Activated CD4-positive, alpha-beta T cell treated with anti-CD3 and anti-CD28 coated beads, Interleukin-2, amount 50 U/mL, for 4 hours (primary cell): ENCODE measurements at regions not wholly inside any gene's neighbourhood (a gene's known extent, or its start where the extent isn't known, plus 50 kb on each side); places are given as distances from the start of the nearest gene placed in this dataset.
A peak's percentile ranks its signal among the peaks of the same experiment; 100 is the strongest.

Experiments used
- DNase-seq, 2 experiments: peaks; one replicate each; pipeline ENCODE4 v3.0.0-alpha.2; 2020

DNA sequence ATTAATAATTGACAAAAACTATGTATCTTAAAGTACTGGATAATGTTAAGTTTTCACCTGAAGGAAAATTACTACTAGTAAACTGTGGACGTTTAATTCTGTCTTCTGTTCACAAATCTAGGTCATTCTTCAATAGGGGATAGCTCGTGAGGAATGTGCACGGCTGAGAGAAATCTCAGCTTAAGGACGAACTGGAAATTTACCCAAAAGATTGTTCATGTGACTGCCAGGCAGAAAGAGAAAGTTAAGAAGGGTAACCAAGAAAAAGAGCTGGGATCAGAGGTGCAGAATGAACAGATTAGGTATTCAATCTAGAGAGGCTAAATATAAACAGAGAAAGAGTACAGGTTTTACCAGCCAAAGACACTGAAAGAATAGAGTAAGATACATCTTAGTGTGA lies 245.3 kb downstream of the CASP12 start:
- no peak for DNase-seq

GRCh38 chr11:104650234-104650633 lies 248.0 kb downstream of the CASP12 start:
- no peak for DNase-seq

DNA sequence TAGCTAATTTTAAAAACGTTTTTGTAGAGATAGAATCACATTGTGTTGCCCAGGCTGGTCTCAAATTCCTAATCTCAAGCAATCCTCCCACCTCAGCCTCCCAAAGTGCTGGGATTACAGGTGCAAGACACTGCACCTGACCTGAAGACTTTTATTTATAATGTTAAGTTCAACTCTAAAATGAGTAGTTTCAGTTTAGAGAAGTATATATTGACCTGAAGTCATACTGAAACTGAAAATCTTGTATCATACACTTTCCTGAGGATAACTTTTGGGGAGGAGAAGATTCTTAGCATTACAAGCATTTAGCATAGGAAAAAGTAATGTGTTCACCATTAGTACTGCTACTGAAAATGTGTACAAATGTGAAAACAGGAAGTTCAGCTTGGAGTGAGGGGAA lies 249.3 kb downstream of the CASP12 start:
- no peak for DNase-seq

DNA sequence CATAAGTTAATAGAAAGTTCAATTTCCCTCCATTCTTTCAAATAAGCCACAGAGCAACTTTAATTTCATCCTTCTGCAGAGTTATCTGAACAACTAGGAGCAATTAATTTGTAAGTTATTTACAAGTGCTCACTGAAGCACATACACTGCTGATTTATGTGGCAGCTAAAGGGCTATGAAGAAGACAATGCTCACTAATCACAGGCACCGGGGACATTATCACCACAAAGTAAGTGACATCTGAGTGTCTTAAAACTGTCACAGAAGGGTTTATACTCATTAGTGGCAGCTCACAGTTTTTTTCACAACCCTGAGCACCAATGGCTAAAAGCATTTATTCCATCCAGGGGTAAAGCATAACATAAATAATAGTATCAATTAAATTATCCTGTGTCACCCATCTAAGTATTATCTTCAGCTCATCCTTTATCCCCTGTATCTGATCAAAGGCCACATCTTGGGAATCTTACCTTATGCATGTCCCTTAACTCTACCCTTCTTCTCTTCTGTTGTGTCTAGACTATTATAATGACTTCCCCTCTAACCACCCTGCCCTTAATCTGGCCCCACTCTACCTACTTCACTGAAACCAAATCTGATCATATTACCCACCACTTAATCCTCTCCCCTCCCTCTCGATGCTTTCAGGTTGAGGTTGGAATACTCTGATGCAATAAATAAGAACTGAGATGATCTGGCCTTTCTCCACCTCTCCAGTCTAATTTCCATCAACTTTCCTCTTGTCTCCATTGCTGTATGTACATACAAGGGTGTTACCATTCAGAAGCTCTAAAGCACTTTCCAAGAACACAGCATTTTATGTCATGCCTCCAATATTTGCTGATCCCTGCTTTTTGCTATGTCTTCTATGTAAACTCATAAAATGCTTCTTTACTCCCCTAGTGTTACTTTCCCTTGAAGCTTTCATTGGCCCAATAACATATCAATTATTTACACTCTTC lies 252.7 kb downstream of the CASP12 start:
- no peak for DNase-seq

DNA sequence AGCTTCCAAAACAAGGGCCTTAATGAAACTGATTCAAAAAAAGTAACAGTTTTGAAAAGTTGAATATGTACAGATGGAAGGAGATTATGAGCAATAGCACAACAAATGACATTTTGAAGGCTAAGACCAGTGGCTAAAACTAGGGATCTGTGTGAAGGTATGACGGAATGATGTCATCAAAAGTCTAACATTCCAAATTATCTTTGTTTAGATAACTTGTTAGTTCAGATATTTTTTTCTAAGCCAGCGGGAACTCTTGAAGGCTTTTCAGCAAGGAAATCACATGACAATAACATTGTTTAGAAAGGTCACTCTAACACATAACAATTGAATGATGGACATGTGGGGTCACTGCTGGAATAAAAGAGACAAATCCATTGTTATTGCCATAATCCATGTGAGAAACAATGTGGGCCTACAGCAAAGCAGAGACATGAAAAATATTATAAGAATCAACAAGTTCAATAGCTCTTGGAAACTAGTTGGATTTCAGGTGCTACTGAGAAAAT lies 260.5 kb downstream of the CASP12 start:
- no peak for DNase-seq

GRCh38 chr11:104633226-104633625 lies 265.0 kb downstream of the CASP12 start:
- DNase-seq, result no peak

DNA sequence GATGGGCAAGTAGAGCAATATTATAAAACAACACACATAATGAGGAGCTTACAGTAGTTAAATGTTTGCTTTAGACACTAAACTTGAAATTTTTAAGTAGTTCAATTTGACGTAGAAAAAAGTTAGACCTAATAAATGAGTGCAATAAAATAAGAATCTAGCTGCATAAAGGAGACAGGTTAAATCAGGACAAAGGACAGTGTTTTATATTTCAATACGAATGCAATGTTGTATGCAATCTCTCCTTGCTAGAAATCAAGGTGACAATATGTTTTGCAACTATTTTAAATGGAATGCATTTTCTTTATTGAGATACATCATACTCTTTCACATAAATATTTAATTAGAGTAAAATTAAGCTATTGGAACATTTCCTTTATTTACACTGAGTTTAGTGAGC lies 267.9 kb downstream of the CASP12 start:
- DNase-seq, result no peak

DNA sequence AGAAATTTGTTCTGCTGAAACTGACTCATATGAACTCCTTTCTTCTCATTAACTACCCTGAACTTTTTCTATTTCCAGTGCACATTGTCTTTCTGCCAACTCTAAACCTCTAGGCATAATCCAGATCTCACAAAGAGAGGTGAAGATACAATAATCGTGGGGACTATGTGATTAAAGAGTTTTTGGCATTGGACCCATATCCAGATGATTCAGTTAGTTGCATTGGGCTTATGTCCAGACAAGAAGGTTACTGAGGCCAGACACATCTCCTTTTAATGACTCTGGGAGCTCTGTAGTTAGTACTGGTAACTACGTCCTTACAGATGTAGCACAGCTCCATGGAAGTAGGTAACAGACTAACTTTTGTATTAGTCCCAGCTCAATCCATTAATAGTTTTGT lies 273.0 kb downstream of the CASP12 start:
- DNase-seq, result no peak

DNA sequence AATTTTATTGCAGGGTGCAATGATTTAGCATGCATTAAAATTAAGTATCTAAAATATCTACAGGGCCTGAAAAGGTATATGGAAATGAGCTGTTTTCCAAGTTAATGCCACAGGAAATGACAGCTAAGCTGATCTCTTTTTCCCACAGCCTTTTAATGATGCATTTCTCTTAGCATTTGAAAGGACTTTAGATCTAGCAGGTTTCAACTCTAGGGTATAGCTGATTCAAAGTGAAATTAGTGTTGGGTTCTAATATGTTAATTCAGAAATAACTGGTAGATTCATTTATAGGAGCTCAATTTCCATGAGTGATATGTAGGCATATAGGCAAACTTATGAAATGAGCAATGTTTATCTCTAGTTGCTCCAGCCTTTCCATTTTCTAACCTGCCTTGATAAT lies 274.2 kb downstream of the CASP12 start:
- no peak for DNase-seq

DNA sequence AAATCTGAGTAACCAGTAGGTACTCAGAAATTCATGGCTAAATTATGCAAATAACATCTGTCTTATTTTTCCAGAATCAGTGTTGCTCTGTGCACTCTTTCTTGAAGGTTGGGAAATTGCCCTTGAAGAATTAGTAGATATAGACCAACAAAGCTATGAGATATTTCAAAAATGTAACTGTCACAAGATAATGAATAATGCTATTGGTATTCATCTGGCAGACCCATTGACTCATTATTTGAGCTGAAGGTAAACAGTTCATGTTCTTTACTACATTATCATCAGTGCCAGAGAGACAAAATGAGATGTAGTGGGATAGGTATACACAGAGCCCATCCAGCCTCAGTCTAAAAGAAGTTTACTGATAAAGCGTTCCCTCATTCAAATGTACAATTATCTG lies 274.7 kb downstream of the CASP12 start:
- DNase-seq, result no peak

DNA sequence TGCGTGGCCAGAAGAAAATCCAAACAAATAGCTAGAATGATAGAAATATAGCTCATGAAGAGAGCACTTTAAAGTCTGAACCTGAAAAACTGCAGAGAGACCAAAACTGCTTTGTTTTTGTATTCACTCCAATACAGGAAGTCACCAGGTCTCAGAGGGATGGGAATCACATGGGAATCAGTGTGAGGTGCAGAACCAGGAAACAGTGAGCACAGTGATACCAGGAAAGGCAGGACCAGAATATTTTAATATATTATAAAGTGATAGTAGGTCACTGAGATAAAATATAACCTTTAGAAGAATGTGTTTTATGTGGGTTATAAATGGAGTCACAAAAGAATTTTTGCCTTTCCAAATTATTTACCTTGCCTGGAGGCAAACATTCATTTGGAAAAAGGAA lies 277.3 kb downstream of the CASP12 start:
- no peak for DNase-seq

DNA sequence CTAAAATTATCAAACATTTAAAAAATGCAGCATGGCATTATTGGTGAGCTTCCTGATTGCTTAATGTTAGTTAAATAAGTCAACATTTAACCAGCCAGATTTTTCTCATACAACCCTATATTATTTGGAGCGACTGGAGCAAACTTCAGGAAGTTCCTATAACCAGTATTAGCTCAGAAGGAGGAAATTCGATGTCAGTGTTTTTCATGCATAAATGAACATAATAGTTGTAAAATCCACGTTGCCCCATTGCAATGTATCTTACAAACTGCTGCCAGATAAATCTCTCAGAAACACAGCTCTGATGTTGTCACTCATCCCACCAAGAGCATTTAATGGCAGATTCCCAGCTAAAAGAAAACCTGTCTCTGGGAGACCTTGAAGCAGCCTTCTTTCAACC lies 278.5 kb downstream of the CASP12 start:
- no peak for DNase-seq

- no peak for DNase-seq
Measured at GRCh38 chr11:104618954-104619353, 279.3 kb downstream of the CASP12 start.

GRCh38 chr11:104614961-104615360 lies 283.3 kb downstream of the CASP12 start:
- DNase-seq, result no peak

- DNase-seq, result no peak
Measured at GRCh38 chr11:104614117-104614680, 284.1 kb downstream of the CASP12 start.

DNA sequence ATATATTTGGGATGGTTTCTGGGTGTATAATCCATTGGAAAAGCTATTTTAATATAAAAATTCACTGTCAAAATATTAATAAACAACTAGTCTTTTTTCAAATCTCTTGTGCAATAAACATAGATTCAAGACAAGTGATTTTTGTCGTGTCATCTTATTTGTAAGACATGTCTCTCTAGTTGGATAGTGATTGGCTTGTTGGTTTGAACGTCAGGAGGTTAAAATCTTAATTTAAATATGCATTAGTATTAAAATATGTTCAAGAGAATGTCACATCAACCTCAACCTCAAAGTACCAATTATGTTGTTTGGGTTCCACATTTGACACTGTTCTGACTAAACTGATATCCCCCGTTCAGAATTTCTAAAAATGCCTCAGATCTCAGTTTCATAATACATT lies 287.6 kb downstream of the CASP12 start:
- no peak for DNase-seq

- peak; percentile 6 to 15 for DNase-seq
Measured at GRCh38 chr11:104609311-104610085, 288.8 kb downstream of the CASP12 start.

GRCh38 chr11:104602643-104603042 lies 295.6 kb downstream of the CASP12 start:
- DNase-seq, result no peak

GRCh38 chr11:104594228-104594958 lies 303.9 kb downstream of the CASP12 start:
- DNase-seq, result no peak

GRCh38 chr11:104588970-104589369 lies 309.3 kb downstream of the CASP12 start:
- no peak for DNase-seq

GRCh38 chr11:104588446-104588845 lies 309.8 kb downstream of the CASP12 start:
- no peak for DNase-seq

DNA sequence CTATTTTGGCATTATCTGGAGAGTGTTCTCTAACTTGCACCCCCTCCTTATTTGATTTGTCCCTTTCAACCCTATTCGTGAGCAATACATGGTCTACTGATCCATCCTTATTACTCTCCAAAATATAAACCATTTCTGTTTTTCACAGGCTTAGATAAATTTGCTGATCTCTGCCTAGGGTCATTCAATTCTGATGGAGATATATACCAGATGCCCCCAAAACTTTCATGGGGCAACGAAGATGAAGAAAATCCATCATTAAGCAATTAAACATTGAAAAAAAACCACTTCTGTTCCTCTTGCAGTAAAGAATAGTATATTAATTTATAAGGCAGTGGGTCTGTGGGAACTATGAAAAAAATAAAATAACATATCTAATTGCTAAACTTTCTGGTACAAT lies 313.4 kb downstream of the CASP12 start:
- DNase-seq, result no peak

DNA sequence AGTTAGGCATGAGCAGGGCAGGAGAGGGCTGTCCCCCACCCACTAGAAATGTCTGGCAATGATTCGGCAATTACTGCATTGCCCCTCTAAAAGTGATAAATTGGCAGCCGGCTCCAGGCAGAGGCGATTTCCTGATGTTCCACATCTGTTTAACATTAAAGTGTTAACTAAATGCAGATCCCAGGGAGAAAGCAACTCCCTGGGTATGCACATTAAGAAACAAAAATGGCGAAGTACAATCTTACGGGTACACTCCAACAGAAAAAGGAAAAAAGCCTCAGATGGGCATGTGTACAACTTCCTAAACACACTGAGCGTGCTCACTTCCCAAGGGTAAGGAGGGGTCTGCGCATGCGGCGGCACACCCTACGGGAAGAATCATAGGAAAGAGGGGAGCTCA lies 314.4 kb downstream of the CASP12 start:
- DNase-seq, result no peak
